NT2/D1 (cell line): ENCODE measurements at regions not wholly inside any gene's neighbourhood (a gene's known extent, or its start where the extent isn't known, plus 50 kb on each side); places are given as distances from the start of the nearest gene placed in this dataset.

Experiments
- SUZ12 ChIP-seq: IDR thresholded peaks from 2 replicates; pipeline ENCODE4 v1.6.1; 2011; ENCODE audit not compliant: insufficient read length, insufficient read depth; ENCODE audit errors: extremely low read depth
- ZNF274 ChIP-seq: IDR thresholded peaks from 2 replicates; pipeline ENCODE4 v1.6.1; 2011; ENCODE audit warnings: mild to moderate bottlenecking, low read depth, low read length

- TF ChIP-seq ZNF274: no peak
- TF ChIP-seq SUZ12: no peak
Measured at GRCh38 chr1:99407018-99407417, 142.7 kb downstream of the PLPPR4 start.
